GM12864 (cell line): ENCODE measurements at regions not wholly inside any gene's neighbourhood (a gene's known extent, or its start where the extent isn't known, plus 50 kb on each side); places are given as distances from the start of the nearest gene placed in this dataset.

ENCODE experiments used
- DNase-seq: peaks from one replicate; pipeline ENCODE4 v3.0.0-alpha.2; 2011; ENCODE audit warnings: low read depth
- H3K4me3 ChIP-seq: 2 replicates; pipeline ENCODE4 v1.5.1; 2011; ENCODE audit warnings: mild to moderate bottlenecking, low read depth, low read length, control low read depth
- CTCF ChIP-seq: IDR thresholded peaks from 2 replicates; pipeline ENCODE4 v1.5.1; 2011; ENCODE audit warnings: low read depth, mild to moderate bottlenecking, moderate library complexity, low read length, control low read depth, inconsistent platforms; ENCODE audit errors: missing control alignments

GRCh38 chr12:75714462-75715322, 203.3 kb upstream of the KRR1 start:
- no peak for DNase-seq
- no peak for TF ChIP-seq CTCF
- H3K4me3 ChIP-seq, result no peak overlapping the region

GRCh38 chr12:75713434-75713833, 202.0 kb upstream of the KRR1 start:
- no peak for DNase-seq
- no peak overlapping the region for H3K4me3 ChIP-seq
- no peak for TF ChIP-seq CTCF

- DNase-seq, result no peak
These were observed 200.8 kb upstream of the KRR1 start for GRCh38 chr12:75712223-75712622.

GRCh38 chr12:75711271-75711670, 199.9 kb upstream of the KRR1 start:
- no peak for TF ChIP-seq CTCF
- no peak overlapping the region for H3K4me3 ChIP-seq
- no peak for DNase-seq

More at GRCh38 chr12:75712223-75712622, 200.8 kb upstream of the KRR1 start:
- H3K4me3 ChIP-seq, result no peak overlapping the region
- no peak for TF ChIP-seq CTCF

- no peak overlapping the region for H3K4me3 ChIP-seq
- no peak for TF ChIP-seq CTCF
- DNase-seq, result no peak
These were observed 199.1 kb upstream of the KRR1 start for GRCh38 chr12:75710361-75711069.

- DNase-seq, result no peak
- TF ChIP-seq CTCF, result no peak
These were observed 198.1 kb upstream of the KRR1 start for GRCh38 chr12:75709503-75709902.

More at GRCh38 chr12:75709503-75709902, 198.1 kb upstream of the KRR1 start:
- H3K4me3 ChIP-seq, result no peak overlapping the region
